ENCODE measurements at regions not wholly inside any gene's neighbourhood (a gene's known extent, or its start where the extent isn't known, plus 50 kb on each side); places are given as distances from the start of the nearest gene placed in this dataset.
"Not testable (repeated sequence)": the region's sequence is repeated elsewhere in the genome, so short reads cannot be mapped to it uniquely, and the experiment has no call there.

DNA sequence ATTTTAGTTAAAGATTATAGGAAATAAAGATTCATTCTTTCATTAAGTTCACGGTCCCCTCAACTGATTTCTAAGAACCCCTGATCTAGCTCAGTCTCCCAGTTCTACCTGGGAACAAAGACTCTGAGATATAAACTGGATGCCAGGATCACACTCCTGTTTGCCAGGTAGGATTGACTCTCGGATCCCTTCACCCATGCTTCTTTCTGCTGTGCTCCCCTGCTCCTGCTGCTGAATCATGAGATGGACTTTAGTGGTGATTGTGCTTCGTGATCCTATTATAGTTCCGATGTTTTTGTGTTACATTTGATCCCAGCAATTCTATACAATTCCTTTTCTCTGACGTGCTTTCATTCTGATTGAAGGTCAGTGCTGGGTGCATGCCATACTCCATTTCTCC is 733.1 kb upstream of the TPTE start:
- not testable (repeated sequence) for TF ChIP-seq POLR2AphosphoS5 (IDR thresholded peaks at IDR 0.05)
- TF ChIP-seq, protein P1, sequence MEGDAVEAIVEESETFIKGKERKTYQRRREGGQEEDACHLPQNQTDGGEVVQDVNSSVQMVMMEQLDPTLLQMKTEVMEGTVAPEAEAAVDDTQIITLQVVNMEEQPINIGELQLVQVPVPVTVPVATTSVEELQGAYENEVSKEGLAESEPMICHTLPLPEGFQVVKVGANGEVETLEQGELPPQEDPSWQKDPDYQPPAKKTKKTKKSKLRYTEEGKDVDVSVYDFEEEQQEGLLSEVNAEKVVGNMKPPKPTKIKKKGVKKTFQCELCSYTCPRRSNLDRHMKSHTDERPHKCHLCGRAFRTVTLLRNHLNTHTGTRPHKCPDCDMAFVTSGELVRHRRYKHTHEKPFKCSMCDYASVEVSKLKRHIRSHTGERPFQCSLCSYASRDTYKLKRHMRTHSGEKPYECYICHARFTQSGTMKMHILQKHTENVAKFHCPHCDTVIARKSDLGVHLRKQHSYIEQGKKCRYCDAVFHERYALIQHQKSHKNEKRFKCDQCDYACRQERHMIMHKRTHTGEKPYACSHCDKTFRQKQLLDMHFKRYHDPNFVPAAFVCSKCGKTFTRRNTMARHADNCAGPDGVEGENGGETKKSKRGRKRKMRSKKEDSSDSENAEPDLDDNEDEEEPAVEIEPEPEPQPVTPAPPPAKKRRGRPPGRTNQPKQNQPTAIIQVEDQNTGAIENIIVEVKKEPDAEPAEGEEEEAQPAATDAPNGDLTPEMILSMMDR (IDR thresholded peaks at IDR 0.05) = not testable (repeated sequence)
